Neural progenitor cell (in vitro differentiated cells): ENCODE measurements at regions not wholly inside any gene's neighbourhood (a gene's known extent, or its start where the extent isn't known, plus 50 kb on each side); places are given as distances from the start of the nearest gene placed in this dataset.

Experiments
- CTCF ChIP-seq: fragments of 200-600 bp; sonication (generic); IDR thresholded peaks from 2 replicates; pipeline ENCODE4 v1.5.1; 2017; ENCODE audit warnings: antibody characterized with exemption, mild to moderate bottlenecking
- EZH2 ChIP-seq: fragments of 200-600 bp; sonication (generic); IDR thresholded peaks from 2 replicates; pipeline ENCODE4 v1.6.1; 2017; ENCODE audit warnings: antibody characterized with exemption, mild to moderate bottlenecking, moderate library complexity
- EZH2phosphoT487 ChIP-seq: fragments of 200-600 bp; sonication (generic); IDR thresholded peaks from 2 replicates; pipeline ENCODE4 v1.6.1; 2017; ENCODE audit warnings: antibody characterized with exemption

DNA sequence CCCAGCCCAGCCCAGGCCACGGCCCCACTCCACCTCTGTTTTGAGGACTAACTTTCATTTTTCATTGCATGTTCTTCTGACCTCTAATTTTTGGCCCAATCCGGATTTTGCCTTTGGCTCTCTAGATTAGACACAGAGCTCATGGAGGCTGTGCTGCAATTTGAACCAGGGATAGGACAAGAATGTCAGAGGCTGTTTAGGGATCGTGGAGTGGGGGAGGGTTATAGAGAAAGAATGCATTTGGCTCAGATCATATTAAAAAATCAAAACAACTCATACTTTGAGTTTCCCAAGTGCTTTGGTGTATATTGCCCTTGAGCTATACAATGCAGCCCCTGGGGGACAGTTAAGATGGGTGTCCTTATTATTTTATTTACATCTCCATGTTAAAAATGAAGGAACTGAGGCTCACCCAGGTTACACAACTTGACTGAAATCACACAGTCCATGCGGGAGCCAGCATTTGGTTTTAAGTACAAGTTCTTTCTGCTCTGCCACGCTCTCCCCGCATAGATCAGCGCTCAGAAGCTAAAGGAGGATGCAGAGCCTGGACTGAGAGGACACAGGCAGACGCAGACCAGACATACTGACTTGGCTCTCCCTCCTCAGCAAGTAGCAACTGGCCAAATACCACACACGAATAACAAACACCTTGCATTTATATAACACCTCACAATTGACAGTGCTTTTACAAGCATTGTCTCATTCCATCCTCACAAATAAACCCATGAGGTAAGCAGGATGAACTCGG is 126.4 kb upstream of the RAI14 start:
- no peak for TF ChIP-seq CTCF
- no peak for TF ChIP-seq EZH2phosphoT487
- TF ChIP-seq EZH2: no peak
